Left lobe of liver (tissue), 2 donors: ENCODE measurements at regions not wholly inside any gene's neighbourhood (a gene's known extent, or its start where the extent isn't known, plus 50 kb on each side); places are given as distances from the start of the nearest gene placed in this dataset.
"Not testable (repeated sequence)": the region's sequence is repeated elsewhere in the genome, so short reads cannot be mapped to it uniquely, and the experiment has no call there.

Experiments
- ATAC-seq: fragments of 200-7000 bp; cut with Tn5 transposase; one replicate; pipeline ENCODE4 v1.9.1; 2020; ENCODE audit warnings: mild to moderate bottlenecking, moderate library complexity
- DNase-seq: peaks from one replicate; pipeline ENCODE4 v3.0.0-alpha.2; 2020; ENCODE audit warnings: low spot score
- donor health status: DM: no; HTN: no; CAD: no; lungs with moderate emphysema.
- donor health status: DM: no; HTN: yes; CAD: no.

GRCh38 chr9:41273549-41274267 lies 84.6 kb upstream of the ZNG1F start:
- ATAC-seq = peak; percentile 59
- DNase-seq = not testable (repeated sequence)

- not testable (repeated sequence) for DNase-seq, ATAC-seq
Measured at GRCh38 chr9:41272879-41273548, 83.9 kb upstream of the ZNG1F start.

- not testable (repeated sequence) for DNase-seq, ATAC-seq
Measured at GRCh38 chr9:41270992-41271391, 81.9 kb upstream of the ZNG1F start.

- not testable (repeated sequence) for ATAC-seq, DNase-seq
Measured at GRCh38 chr9:41269471-41269870, 80.4 kb upstream of the ZNG1F start.

- ATAC-seq, DNase-seq: not testable (repeated sequence)
Measured at GRCh38 chr9:41269054-41269453, 79.9 kb upstream of the ZNG1F start.

GRCh38 chr9:41266602-41267001 lies 77.5 kb upstream of the ZNG1F start:
- DNase-seq, ATAC-seq: not testable (repeated sequence)

- DNase-seq = not testable (repeated sequence)
- peak; percentile 17 for ATAC-seq
Measured at GRCh38 chr9:41266000-41266399, 76.9 kb upstream of the ZNG1F start.

GRCh38 chr9:41251973-41252372 lies 62.9 kb upstream of the ZNG1F start:
- not testable (repeated sequence) for ATAC-seq, DNase-seq

- DNase-seq, ATAC-seq: not testable (repeated sequence)
Measured at GRCh38 chr9:41251101-41251500, 62.0 kb upstream of the ZNG1F start.

- not testable (repeated sequence) for ATAC-seq, DNase-seq
Measured at GRCh38 chr9:41246702-41247101, 57.6 kb upstream of the ZNG1F start.
